ENCODE measurements at regions not wholly inside any gene's neighbourhood (a gene's known extent, or its start where the extent isn't known, plus 50 kb on each side); places are given as distances from the start of the nearest gene placed in this dataset.

- ChIA-PET POLR2A (no interaction called here), CTCF (interaction anchor here (0.7 kb wide), 1 partner anchor 62 kb away, joined by 4 read pairs; no protein-coding TSS in a partner anchor)
- Mint-ChIP-seq H3K36me3 (ENCODE audit: low read depth) (no peaks in the 10 kb centered on the region), H3K9me3 (ENCODE audit: low read depth) (no peaks in the 10 kb centered on the region), H3K4me3 (no peak overlapping the region), H3K27ac (no peak overlapping the region), H3K4me1 (peaks cover 26% of the 10 kb centered on the region), H3K27me3 (no peaks in the 10 kb centered on the region)
- ATAC-seq (no peak), DNase-seq (no peak)
- intact Hi-C loops (cut with DNase I, micrococcal nuclease): no loop called here
These were observed 223.2 kb upstream of the GNAI1 start for GRCh38 chr7:79911420-79911819.

- ChIA-PET POLR2A (no interaction called here), CTCF (no interaction called here)
- ATAC-seq (no peak), DNase-seq (no peak)
- Mint-ChIP-seq H3K36me3 (ENCODE audit: low read depth) (no peaks in the 10 kb centered on the region), H3K9me3 (ENCODE audit: low read depth) (no peaks in the 10 kb centered on the region), H3K27ac (no peak overlapping the region), H3K4me1 (peaks cover 25% of the 10 kb centered on the region), H3K27me3 (no peaks in the 10 kb centered on the region), H3K4me3 (no peak overlapping the region)
- intact Hi-C loops (cut with DNase I, micrococcal nuclease): no loop called here
These were observed 225.5 kb upstream of the GNAI1 start for GRCh38 chr7:79909176-79909575.

- H3K4me1 Mint-ChIP-seq: no peaks in the 10 kb centered on the region
- no peaks in the 10 kb centered on the region for H3K9me3 Mint-ChIP-seq (ENCODE audit: low read depth)
- no peak overlapping the region for H3K4me3 Mint-ChIP-seq
- no peak overlapping the region for H3K27ac Mint-ChIP-seq
- ChIA-PET CTCF (interaction anchor here (1.3 kb wide), 1 partner anchor 8 kb away, joined by 4 read pairs; no protein-coding TSS in a partner anchor), POLR2A (no interaction called here)
- DNase-seq (no peak), ATAC-seq (no peak)
- intact Hi-C loops (cut with DNase I, micrococcal nuclease): no loop called here
- H3K36me3 Mint-ChIP-seq (ENCODE audit: low read depth): no peaks in the 10 kb centered on the region
- no peaks in the 10 kb centered on the region for H3K27me3 Mint-ChIP-seq
These were observed 237.5 kb upstream of the GNAI1 start for GRCh38 chr7:79897166-79897565.

DNA sequence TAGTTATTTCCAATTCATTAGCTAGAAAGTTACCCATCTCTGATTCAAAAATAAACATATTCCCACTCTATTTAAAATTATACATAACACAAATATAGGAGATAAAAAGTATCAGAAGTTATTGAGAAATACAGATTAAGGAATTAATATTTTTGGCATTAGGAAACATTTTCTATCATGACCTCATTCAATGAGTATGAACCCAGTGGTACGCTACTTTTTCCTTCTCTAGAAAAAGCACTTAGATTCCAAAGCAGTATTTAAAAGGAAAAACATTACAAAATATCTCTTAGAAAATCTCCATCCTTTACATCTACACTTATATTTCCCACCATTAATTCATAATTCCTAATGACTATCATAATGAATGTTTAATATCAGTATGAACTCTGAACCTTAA is 240.6 kb upstream of the GNAI1 start:
- H3K4me3 Mint-ChIP-seq: no peak overlapping the region
- H3K27me3 Mint-ChIP-seq: no peaks in the 10 kb centered on the region
- no peaks in the 10 kb centered on the region for H3K9me3 Mint-ChIP-seq (ENCODE audit: low read depth)
- H3K27ac Mint-ChIP-seq: no peak overlapping the region
- H3K4me1 Mint-ChIP-seq: no peaks in the 10 kb centered on the region
- intact Hi-C loops (cut with DNase I, micrococcal nuclease): no loop called here
- no peaks in the 10 kb centered on the region for H3K36me3 Mint-ChIP-seq (ENCODE audit: low read depth)
- ATAC-seq (no peak), DNase-seq (no peak)
- ChIA-PET POLR2A (no interaction called here), CTCF (interaction anchor here (0.8 kb wide), 1 partner anchor 8 kb away, joined by 4 read pairs; no protein-coding TSS in a partner anchor)

DNA sequence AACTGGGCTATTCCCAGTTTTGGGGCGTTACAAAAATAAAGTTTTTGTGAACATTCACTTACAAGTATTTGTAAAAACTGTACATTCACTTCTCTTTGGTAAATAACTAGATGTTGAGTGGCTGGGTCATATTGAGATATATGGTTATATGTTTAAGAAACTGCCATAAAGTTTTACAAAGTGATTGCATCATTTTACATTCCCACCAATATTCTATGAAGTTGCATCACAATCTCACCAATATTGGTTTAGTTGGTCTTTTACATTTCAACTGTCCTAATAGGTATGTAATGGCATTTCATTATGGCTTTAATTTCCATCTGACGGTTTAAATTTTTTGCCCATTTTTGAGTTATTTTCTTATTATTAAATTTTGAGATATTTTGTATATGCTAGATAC is 251.7 kb upstream of the GNAI1 start:
- no peaks in the 10 kb centered on the region for H3K9me3 Mint-ChIP-seq (ENCODE audit: low read depth)
- no peak for DNase-seq

GRCh38 chr7:79880312-79880711 is 254.3 kb upstream of the GNAI1 start:
- intact Hi-C loops (cut with DNase I, micrococcal nuclease): no loop called here
- ChIA-PET CTCF (no interaction called here), POLR2A (no interaction called here)
- Mint-ChIP-seq H3K4me3 (no peak overlapping the region), H3K4me1 (no peaks in the 10 kb centered on the region), H3K27me3 (no peaks in the 10 kb centered on the region), H3K36me3 (ENCODE audit: low read depth) (no peaks in the 10 kb centered on the region), H3K27ac (no peak overlapping the region), H3K9me3 (ENCODE audit: low read depth) (no peaks in the 10 kb centered on the region)
- ATAC-seq: no peak
- no peak for DNase-seq

More for the DNA sequence above, 251.7 kb upstream of the GNAI1 start:
- CTCF ChIA-PET: no interaction called here
- no peaks in the 10 kb centered on the region for H3K36me3 Mint-ChIP-seq (ENCODE audit: low read depth)
- H3K4me1 Mint-ChIP-seq: no peaks in the 10 kb centered on the region
- intact Hi-C loops (cut with DNase I, micrococcal nuclease): no loop called here
- POLR2A ChIA-PET: no interaction called here
- no peak for ATAC-seq
- no peak overlapping the region for H3K4me3 Mint-ChIP-seq
- H3K27ac Mint-ChIP-seq: no peak overlapping the region
- H3K27me3 Mint-ChIP-seq: no peaks in the 10 kb centered on the region

- intact Hi-C loops (cut with DNase I, micrococcal nuclease): no loop called here
- ATAC-seq: no peak
- Mint-ChIP-seq H3K27ac (no peak overlapping the region), H3K4me1 (no peaks in the 10 kb centered on the region), H3K36me3 (ENCODE audit: low read depth) (no peaks in the 10 kb centered on the region), H3K27me3 (no peaks in the 10 kb centered on the region), H3K4me3 (no peak overlapping the region), H3K9me3 (ENCODE audit: low read depth) (no peaks in the 10 kb centered on the region)
- ChIA-PET POLR2A (interaction anchor here (0.5 kb wide), 1 partner anchor 33 kb away, joined by 4 read pairs; no protein-coding TSS in a partner anchor), CTCF (no interaction called here)
- DNase-seq: no peak
These were observed 256.7 kb upstream of the GNAI1 start for GRCh38 chr7:79877874-79878465.

DNA sequence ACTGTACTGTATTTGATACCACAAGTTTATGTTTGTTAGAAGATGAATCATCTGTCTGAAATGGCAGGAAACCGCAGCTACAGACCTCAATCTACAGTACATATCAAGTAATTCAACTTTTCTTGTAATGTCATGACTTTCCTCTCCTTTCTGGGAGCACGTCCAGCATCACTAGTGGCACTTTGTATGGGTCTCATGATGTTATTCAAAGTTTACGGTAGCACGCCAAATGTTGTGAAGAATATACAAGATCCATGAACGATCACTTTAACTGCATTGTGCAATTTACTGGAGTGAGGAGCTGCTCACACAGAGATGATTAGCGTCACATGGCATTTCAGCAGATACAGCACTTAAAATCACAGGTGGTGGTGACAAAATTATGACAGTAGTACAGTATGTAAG is 257.8 kb upstream of the GNAI1 start:
- no peak for ATAC-seq
- Mint-ChIP-seq H3K4me3 (no peak overlapping the region), H3K9me3 (ENCODE audit: low read depth) (no peaks in the 10 kb centered on the region), H3K4me1 (no peaks in the 10 kb centered on the region), H3K27ac (no peak overlapping the region), H3K36me3 (ENCODE audit: low read depth) (no peaks in the 10 kb centered on the region), H3K27me3 (no peaks in the 10 kb centered on the region)
- ChIA-PET CTCF (no interaction called here), POLR2A (no interaction called here)
- no peak for DNase-seq
- intact Hi-C loops (cut with DNase I, micrococcal nuclease): no loop called here

GRCh38 chr7:79874797-79875196 is 259.8 kb upstream of the GNAI1 start:
- H3K27me3 Mint-ChIP-seq: no peaks in the 10 kb centered on the region
- no peaks in the 10 kb centered on the region for H3K9me3 Mint-ChIP-seq (ENCODE audit: low read depth)
- no peaks in the 10 kb centered on the region for H3K36me3 Mint-ChIP-seq (ENCODE audit: low read depth)
- H3K27ac Mint-ChIP-seq: no peak overlapping the region
- intact Hi-C loops (cut with DNase I, micrococcal nuclease): no loop called here
- CTCF ChIA-PET: no interaction called here
- ATAC-seq (no peak), DNase-seq (no peak)
- H3K4me3 Mint-ChIP-seq: no peak overlapping the region
- POLR2A ChIA-PET: no interaction called here
- H3K4me1 Mint-ChIP-seq: no peaks in the 10 kb centered on the region

GRCh38 chr7:79872176-79872575 is 262.5 kb upstream of the GNAI1 start:
- DNase-seq (no peak), ATAC-seq (no peak)
- H3K27ac Mint-ChIP-seq: no peak overlapping the region
- H3K4me1 Mint-ChIP-seq: no peaks in the 10 kb centered on the region
- no peaks in the 10 kb centered on the region for H3K9me3 Mint-ChIP-seq (ENCODE audit: low read depth)
- no peak overlapping the region for H3K4me3 Mint-ChIP-seq
- no peaks in the 10 kb centered on the region for H3K27me3 Mint-ChIP-seq
- H3K36me3 Mint-ChIP-seq (ENCODE audit: low read depth): no peaks in the 10 kb centered on the region
- POLR2A ChIA-PET: no interaction called here
- intact Hi-C loops (cut with DNase I, micrococcal nuclease): no loop called here
- CTCF ChIA-PET: no interaction called here

DNA sequence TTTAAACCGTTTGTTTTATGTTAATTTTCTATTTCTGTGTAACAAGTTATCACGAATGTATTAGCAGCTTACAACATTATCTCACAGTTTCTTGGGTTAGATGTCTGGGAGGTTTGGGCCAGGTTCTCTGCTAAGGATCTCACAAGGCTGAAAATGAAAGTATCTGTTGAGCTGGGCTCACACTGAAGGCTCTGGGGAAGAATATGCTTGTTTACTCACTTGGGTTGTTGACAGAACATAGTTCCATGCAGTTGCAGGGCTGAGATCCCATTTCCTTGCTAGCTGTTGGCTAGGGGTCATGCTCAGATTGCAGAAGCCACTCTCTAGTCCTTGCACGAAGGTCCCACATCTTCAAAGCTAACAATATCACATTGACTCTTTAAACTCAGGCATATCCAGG is 266.6 kb upstream of the GNAI1 start:
- POLR2A ChIA-PET: interaction anchor here (0.6 kb wide), 1 partner anchor 740 kb away, joined by 5 read pairs; no protein-coding TSS in a partner anchor
- Mint-ChIP-seq H3K27me3 (no peaks in the 10 kb centered on the region), H3K36me3 (ENCODE audit: low read depth) (no peaks in the 10 kb centered on the region), H3K27ac (no peak overlapping the region), H3K4me3 (no peak overlapping the region), H3K4me1 (no peaks in the 10 kb centered on the region), H3K9me3 (ENCODE audit: low read depth) (no peaks in the 10 kb centered on the region)
- ATAC-seq: no peak
- intact Hi-C loops (cut with DNase I, micrococcal nuclease): no loop called here
- CTCF ChIA-PET: no interaction called here
- DNase-seq: no peak

DNA sequence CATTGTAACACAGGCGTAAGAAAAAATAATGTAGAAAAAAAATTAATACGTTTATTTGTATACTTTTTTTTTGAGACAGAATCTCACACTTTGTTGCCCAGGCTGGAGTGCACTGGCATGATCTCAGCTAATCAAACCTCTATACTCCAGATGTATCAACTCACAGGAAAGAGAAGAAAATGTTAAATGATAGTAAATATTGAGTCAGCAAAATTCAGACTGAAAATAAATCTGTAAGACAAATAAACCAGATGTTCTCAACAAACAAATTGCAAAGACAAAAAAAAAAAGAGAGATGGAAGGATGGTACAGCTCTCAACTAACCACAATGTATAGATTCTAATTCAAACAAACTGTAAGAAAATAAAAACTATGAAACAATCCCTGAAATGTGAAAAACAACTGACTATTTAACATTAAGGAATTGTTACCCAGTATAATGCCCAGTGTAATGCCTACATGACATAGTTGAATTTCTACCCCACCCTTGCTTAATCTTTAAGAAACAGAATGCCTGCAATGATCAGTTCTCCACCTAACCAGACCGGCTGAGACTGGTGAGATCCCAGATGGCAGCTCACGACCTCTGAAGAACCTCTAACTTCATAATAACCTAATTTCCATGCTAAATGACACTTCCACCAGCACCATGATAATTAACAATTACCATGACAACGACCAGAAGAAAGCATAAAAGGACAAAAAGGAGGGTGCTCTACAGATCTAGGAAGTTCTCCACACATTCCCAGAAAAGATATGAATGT is 272.0 kb upstream of the GNAI1 start:
- intact Hi-C loops (cut with DNase I, micrococcal nuclease): no loop called here
- no peak overlapping the region for H3K4me3 Mint-ChIP-seq
- no peak for DNase-seq
- H3K36me3 Mint-ChIP-seq (ENCODE audit: low read depth): no peaks in the 10 kb centered on the region
- H3K9me3 Mint-ChIP-seq (ENCODE audit: low read depth): peaks cover 2% of the 10 kb centered on the region
- CTCF ChIA-PET: interaction anchor here (0.6 kb wide), 1 partner anchor 140 kb away, joined by 3 read pairs; no protein-coding TSS in a partner anchor
- no peaks in the 10 kb centered on the region for H3K27me3 Mint-ChIP-seq
- no peak overlapping the region for H3K27ac Mint-ChIP-seq
- no peaks in the 10 kb centered on the region for H3K4me1 Mint-ChIP-seq
- ATAC-seq: no peak
- POLR2A ChIA-PET: no interaction called here

All from activated CD4-positive, alpha-beta T cell treated with anti-CD3 and anti-CD28 coated beads for 36 hours (primary cell).